GM12891 (cell line): ENCODE measurements at regions not wholly inside any gene's neighbourhood (a gene's known extent, or its start where the extent isn't known, plus 50 kb on each side); places are given as distances from the start of the nearest gene placed in this dataset.

Experiments used
- PAX5 ChIP-seq: IDR thresholded peaks from 2 replicates; pipeline ENCODE4 v1.6.1; 2011; ENCODE audit warnings: low read length, moderate library complexity, mild to moderate bottlenecking; ENCODE audit not compliant: insufficient read depth, severe bottlenecking
- POLR2A ChIP-seq: IDR thresholded peaks from 2 replicates; pipeline ENCODE4 v1.6.1; 2011; ENCODE audit warnings: low read depth, low read length, control low read depth
- POLR2AphosphoS5 ChIP-seq: IDR thresholded peaks from 2 replicates; pipeline ENCODE4 v1.6.1; 2011; ENCODE audit warnings: low read depth, low read length, control low read depth
- POU2F2 ChIP-seq: IDR thresholded peaks from 2 replicates; pipeline ENCODE4 v1.6.1; 2011; ENCODE audit warnings: low read depth, mild to moderate bottlenecking, control low read depth, low read length, moderate library complexity
- SPI1 ChIP-seq: IDR thresholded peaks from 2 replicates; pipeline ENCODE4 v1.6.1; 2011; ENCODE audit warnings: low read depth, low read length, control low read depth
- TAF1 ChIP-seq: IDR thresholded peaks from 2 replicates; pipeline ENCODE4 v1.6.1; 2011; ENCODE audit warnings: low read depth, low read length, control low read depth

DNA sequence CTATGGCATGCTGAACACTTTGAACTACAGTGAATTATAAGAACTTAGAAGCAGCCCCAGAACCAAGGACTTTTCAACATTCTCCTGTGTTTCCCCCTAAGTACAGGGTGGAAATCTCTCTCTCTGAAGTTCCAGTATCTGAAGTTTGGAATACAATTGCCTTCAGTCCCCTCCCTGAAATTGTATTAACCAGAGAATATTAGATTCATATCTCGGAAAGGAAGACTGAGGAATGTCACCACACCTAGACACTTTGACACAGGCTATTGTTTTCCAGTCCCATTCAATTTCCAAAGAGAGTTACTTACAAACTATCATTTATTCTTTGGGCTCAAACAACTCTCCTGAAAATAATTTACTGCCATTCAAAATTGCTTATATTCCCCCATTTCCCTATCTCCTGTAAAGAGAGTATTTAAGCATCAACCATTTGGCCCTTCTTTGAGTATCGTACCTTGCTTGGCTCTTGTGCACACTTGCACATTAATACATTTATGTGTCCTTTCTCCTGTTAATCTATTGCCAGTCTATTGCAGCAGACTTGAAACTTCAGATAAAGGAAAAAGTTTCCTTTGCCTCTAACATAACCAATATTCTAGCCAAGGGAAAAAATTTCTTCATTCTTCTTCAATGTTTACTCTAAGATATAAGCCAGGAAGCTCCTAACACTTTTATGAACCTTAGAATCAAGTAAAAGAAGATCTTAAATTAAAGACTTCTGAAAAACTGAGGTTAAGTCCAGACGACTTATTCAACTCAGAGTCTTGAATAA lies 402.4 kb upstream of the DDI1 start:
- TF ChIP-seq POLR2A = no peak
- TF ChIP-seq POLR2AphosphoS5 = no peak
- TF ChIP-seq TAF1 = no peak
- TF ChIP-seq SPI1 = no peak
- no peak for TF ChIP-seq POU2F2
- no peak for TF ChIP-seq PAX5
